Ishikawa (cell line): ENCODE measurements at regions not wholly inside any gene's neighbourhood (a gene's known extent, or its start where the extent isn't known, plus 50 kb on each side); places are given as distances from the start of the nearest gene placed in this dataset.

Experiments used
- CEBPB ChIP-seq: IDR thresholded peaks from 2 replicates; pipeline ENCODE4 v1.6.1; 2012
- CREB1 ChIP-seq: IDR thresholded peaks from 2 replicates; pipeline ENCODE4 v1.6.1; 2012; ENCODE audit warnings: low read depth
- EGR1 ChIP-seq: IDR thresholded peaks from 2 replicates; pipeline ENCODE4 v1.6.1; 2012
- EP300 ChIP-seq: IDR thresholded peaks from 2 replicates; pipeline ENCODE4 v1.6.1; 2012; ENCODE audit warnings: borderline replicate concordance
- FOXM1 ChIP-seq: IDR thresholded peaks from 2 replicates; pipeline ENCODE4 v1.6.1; 2012; ENCODE audit warnings: low read depth, borderline replicate concordance
- MAX ChIP-seq: IDR thresholded peaks from 2 replicates; pipeline ENCODE4 v1.6.1; 2012
- NFIC ChIP-seq: IDR thresholded peaks from 2 replicates; pipeline ENCODE4 v1.6.1; 2012
- RAD21 ChIP-seq: IDR thresholded peaks from 2 replicates; pipeline ENCODE4 v1.6.1; 2012; ENCODE audit warnings: low read depth
- REST ChIP-seq: IDR thresholded peaks from 2 replicates; pipeline ENCODE4 v1.6.1; 2012; ENCODE audit warnings: low read depth, mild to moderate bottlenecking
- TAF1 ChIP-seq: IDR thresholded peaks from 2 replicates; pipeline ENCODE4 v1.6.1; 2012; ENCODE audit warnings: low read depth, mild to moderate bottlenecking
- TCF12 ChIP-seq: IDR thresholded peaks from 2 replicates; pipeline ENCODE4 v1.6.1; 2012; ENCODE audit warnings: low read depth
- TEAD4 ChIP-seq: IDR thresholded peaks from 2 replicates; pipeline ENCODE4 v1.6.1; 2012
- YY1 ChIP-seq: IDR thresholded peaks from 2 replicates; pipeline ENCODE4 v1.6.1; 2012; ENCODE audit warnings: low read depth
- ZBTB7A ChIP-seq: IDR thresholded peaks from 2 replicates; pipeline ENCODE4 v1.6.1; 2012; ENCODE audit warnings: low read depth
- TF ChIP-seq, protein P1 (sequence below): IDR thresholded peaks from 2 replicates; pipeline ENCODE4 v1.6.1; 2012

DNA sequence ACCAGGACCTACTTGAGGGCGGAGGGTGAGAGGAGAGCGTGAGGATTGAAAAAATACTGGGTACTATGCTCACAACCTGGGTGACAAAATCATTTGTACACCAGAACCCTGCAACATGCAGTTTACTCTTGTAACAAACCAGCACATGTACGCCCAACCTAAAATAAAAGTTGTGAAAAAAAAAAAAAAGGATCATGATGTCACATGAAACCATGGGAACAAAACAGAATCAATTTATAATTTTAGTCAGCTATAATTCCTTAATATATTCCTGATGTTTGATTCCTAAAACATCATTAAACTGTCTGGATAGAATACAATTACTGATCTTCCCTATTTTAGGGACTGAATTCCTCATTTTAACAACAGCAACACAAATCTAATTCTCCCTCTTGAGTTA is 160.6 kb upstream of the SPRY2 start:
- TF ChIP-seq FOXM1 = no peak
- TF ChIP-seq MAX = no peak
- TF ChIP-seq CREB1 = no peak
- no peak for TF ChIP-seq NFIC

- TF ChIP-seq ZBTB7A (no peak), FOXM1 (no peak), TCF12 (no peak), EP300 (no peak), RAD21 (no peak), CREB1 (no peak), TAF1 (no peak), MAX (no peak), CEBPB (no peak), NFIC (no peak), EGR1 (no peak), TEAD4 (no peak), YY1 (no peak)
- TF ChIP-seq, protein P1, sequence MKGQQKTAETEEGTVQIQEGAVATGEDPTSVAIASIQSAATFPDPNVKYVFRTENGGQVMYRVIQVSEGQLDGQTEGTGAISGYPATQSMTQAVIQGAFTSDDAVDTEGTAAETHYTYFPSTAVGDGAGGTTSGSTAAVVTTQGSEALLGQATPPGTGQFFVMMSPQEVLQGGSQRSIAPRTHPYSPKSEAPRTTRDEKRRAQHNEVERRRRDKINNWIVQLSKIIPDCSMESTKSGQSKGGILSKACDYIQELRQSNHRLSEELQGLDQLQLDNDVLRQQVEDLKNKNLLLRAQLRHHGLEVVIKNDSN = no peak
Measured at GRCh38 chr13:80499536-80500290, 158.8 kb upstream of the SPRY2 start.

DNA sequence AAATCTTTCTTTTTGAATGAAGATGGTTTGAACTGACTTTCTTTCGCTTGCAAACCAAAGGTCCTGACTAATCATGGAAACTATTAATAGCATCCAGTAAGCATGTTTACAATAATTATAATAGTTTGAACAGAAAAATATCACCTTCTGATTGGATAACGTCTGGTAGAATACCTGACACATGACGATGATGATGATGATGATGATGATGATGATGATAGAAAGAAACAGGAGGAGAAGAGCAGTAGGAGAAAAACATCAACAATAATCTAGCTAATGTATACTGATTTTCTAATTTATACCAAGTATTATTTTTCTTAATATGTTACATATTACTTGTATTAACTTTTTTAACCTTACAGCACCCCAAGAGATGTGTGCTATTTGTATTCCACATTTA is 157.5 kb upstream of the SPRY2 start:
- no peak for TF ChIP-seq TAF1
- TF ChIP-seq RAD21 = no peak
- no peak for TF ChIP-seq TEAD4
- no peak for TF ChIP-seq ZBTB7A
- no peak for TF ChIP-seq MAX
- TF ChIP-seq TCF12 = no peak
- no peak for TF ChIP-seq EGR1
- no peak for TF ChIP-seq EP300
- no peak for TF ChIP-seq CEBPB
- no peak for TF ChIP-seq CREB1
- no peak for TF ChIP-seq REST
- TF ChIP-seq NFIC = no peak

DNA sequence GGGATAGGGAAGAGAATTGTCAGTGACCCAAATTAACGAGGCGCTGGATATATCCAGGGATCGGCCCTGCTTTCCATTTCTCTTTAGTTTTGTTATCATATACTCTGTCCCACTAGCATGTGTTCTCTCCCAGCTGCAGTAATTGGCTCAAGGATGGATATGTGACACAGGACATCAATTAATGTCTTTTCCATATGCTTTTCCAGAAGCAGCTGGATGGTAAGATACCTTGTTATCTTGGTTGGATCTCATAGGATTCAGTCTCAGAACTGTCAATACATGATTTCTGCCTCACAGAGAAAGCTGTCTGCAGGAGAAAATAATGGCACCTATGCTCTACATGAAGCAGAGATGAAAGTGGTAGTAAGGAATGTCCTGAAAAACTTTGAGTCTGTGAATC is 157.1 kb upstream of the SPRY2 start:
- TF ChIP-seq EGR1 (no peak), RAD21 (no peak), FOXM1 (no peak), REST (no peak), ZBTB7A (no peak), MAX (no peak), CREB1 (no peak), NFIC (no peak), YY1 (no peak), TAF1 (no peak), TEAD4 (no peak), CEBPB (no peak), TCF12 (no peak), EP300 (no peak)
- TF ChIP-seq, protein P1 = no peak

DNA sequence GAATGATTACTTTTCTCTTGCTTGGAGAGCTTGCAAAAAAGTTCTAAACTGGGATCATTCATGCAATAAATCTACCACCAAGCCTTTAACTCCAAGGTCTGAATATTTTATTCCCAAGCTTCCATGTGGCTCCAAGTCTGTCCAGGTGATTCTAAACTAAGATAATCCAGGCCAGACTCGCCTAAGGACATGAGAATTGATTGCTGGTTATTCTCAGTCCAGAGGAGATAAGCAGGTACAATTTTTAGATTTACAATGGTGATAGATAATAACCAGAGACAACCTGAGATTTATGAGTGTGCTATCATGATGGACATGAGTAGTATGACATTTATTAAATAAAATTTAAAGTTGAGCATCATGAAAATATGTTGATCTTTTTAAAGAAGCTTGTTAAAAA is 156.5 kb upstream of the SPRY2 start:
- no peak for TF ChIP-seq CREB1

DNA sequence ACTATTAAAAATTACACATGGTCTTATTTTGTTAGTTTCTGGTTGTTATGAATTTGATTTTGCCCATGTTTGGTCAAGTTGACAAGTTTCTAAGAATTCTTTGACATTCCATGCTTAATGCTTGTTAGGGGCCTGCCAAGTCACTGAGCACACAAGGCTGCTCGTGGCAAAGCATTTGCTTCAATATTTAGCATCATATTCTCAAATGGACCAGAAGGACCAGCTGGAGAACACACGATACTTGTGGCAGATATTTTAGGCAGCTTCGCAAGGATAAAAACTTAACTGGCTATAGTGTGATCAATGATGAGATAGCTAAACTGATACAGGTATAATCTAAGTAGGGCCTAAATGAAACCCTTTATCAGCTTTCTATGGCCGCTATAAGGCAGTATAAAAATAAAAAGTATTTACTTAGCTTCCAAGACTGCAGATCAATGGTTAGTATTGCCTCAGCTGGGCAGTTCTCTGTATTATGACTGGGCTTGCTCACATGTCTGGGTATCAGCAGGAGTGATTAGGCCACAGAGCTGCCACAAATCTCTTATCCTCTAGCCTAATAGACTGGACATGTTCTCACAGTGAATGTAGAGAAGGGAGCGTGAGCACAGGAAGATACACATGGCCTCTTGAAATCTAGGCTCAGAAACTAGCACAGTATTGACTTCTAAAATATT is 155.9 kb upstream of the SPRY2 start:
- TF ChIP-seq CEBPB (no peak), ZBTB7A (no peak), TEAD4 (no peak), EGR1 (no peak), FOXM1 (no peak), NFIC (no peak), RAD21 (no peak), TAF1 (no peak), EP300 (no peak), MAX (no peak)
- TF ChIP-seq, protein P1 = no peak
